HL-60 (cell line): ENCODE measurements at regions not wholly inside any gene's neighbourhood (a gene's known extent, or its start where the extent isn't known, plus 50 kb on each side); places are given as distances from the start of the nearest gene placed in this dataset.

ENCODE experiments used
- POLR2AphosphoS5 ChIP-seq: IDR thresholded peaks from 2 replicates; pipeline ENCODE4 v1.6.1; 2012; ENCODE audit warnings: low read depth
- SPI1 ChIP-seq: IDR thresholded peaks from 2 replicates; pipeline ENCODE4 v1.6.1; 2012; ENCODE audit warnings: low read depth, mild to moderate bottlenecking, borderline replicate concordance
- TF ChIP-seq, protein P1 (sequence below): IDR thresholded peaks from one replicate; pipeline ENCODE4 v1.5.1; 2011; ENCODE audit warnings: low read length, control low read depth, inconsistent platforms; ENCODE audit not compliant: insufficient read depth
- TF ChIP-seq, protein P2 (sequence below): IDR thresholded peaks from 2 replicates; pipeline ENCODE4 v1.6.1; 2012; ENCODE audit warnings: low read depth; ENCODE audit not compliant: insufficient replicate concordance

DNA sequence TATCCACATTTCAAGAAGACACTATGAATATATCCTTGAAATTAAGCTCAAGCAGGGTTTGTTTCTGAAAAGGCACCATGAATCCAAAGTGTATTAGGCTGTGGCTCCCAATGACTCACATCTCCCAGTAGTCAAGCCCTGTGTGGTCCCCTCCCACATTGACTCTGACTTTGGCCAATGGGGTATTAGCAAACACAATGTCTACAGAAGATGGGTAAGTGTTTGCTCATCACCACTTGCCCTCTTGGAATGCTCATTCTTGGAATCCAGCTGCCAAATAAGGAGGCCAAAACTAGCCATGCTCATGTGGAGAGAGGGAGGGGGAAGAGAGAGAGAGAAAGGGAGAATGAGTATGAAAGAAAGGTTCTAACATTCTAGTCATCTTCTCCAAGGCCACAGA lies 490.0 kb downstream of the TXNL1 start:
- TF ChIP-seq, protein P1, sequence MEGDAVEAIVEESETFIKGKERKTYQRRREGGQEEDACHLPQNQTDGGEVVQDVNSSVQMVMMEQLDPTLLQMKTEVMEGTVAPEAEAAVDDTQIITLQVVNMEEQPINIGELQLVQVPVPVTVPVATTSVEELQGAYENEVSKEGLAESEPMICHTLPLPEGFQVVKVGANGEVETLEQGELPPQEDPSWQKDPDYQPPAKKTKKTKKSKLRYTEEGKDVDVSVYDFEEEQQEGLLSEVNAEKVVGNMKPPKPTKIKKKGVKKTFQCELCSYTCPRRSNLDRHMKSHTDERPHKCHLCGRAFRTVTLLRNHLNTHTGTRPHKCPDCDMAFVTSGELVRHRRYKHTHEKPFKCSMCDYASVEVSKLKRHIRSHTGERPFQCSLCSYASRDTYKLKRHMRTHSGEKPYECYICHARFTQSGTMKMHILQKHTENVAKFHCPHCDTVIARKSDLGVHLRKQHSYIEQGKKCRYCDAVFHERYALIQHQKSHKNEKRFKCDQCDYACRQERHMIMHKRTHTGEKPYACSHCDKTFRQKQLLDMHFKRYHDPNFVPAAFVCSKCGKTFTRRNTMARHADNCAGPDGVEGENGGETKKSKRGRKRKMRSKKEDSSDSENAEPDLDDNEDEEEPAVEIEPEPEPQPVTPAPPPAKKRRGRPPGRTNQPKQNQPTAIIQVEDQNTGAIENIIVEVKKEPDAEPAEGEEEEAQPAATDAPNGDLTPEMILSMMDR, result no peak
- TF ChIP-seq, protein P2, sequence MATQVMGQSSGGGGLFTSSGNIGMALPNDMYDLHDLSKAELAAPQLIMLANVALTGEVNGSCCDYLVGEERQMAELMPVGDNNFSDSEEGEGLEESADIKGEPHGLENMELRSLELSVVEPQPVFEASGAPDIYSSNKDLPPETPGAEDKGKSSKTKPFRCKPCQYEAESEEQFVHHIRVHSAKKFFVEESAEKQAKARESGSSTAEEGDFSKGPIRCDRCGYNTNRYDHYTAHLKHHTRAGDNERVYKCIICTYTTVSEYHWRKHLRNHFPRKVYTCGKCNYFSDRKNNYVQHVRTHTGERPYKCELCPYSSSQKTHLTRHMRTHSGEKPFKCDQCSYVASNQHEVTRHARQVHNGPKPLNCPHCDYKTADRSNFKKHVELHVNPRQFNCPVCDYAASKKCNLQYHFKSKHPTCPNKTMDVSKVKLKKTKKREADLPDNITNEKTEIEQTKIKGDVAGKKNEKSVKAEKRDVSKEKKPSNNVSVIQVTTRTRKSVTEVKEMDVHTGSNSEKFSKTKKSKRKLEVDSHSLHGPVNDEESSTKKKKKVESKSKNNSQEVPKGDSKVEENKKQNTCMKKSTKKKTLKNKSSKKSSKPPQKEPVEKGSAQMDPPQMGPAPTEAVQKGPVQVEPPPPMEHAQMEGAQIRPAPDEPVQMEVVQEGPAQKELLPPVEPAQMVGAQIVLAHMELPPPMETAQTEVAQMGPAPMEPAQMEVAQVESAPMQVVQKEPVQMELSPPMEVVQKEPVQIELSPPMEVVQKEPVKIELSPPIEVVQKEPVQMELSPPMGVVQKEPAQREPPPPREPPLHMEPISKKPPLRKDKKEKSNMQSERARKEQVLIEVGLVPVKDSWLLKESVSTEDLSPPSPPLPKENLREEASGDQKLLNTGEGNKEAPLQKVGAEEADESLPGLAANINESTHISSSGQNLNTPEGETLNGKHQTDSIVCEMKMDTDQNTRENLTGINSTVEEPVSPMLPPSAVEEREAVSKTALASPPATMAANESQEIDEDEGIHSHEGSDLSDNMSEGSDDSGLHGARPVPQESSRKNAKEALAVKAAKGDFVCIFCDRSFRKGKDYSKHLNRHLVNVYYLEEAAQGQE, result no peak
- TF ChIP-seq POLR2AphosphoS5 (no peak), SPI1 (no peak)
